Esophagus squamous epithelium (tissue), 5 donors: ENCODE measurements at regions not wholly inside any gene's neighbourhood (a gene's known extent, or its start where the extent isn't known, plus 50 kb on each side); places are given as distances from the start of the nearest gene placed in this dataset.
"Not testable (repeated sequence)": the region's sequence is repeated elsewhere in the genome, so short reads cannot be mapped to it uniquely, and the experiment has no call there.

Experiments
- DNase-seq: peaks from one replicate; lab custom pipeline; 2025; lab: John Stamatoyannopoulos, UW
- H3K27ac ChIP-seq, 4 donors: fragments of 200-600 bp; sonication (generic); one replicate each; pipeline ENCODE4 v1.5.1; 2016 to 2019; ENCODE audit warnings: mild to moderate bottlenecking in 1 of 4
- H3K27me3 ChIP-seq, 4 donors: fragments of 200-600 bp; sonication (generic); 1 replicate in 3 of 4; 2 replicates in 1 of 4; pipeline versions ENCODE4 v1.5.1 to v1.6.0; 2017 to 2021; ENCODE audit warnings: antibody characterized with exemption in 1 of 4
- H3K36me3 ChIP-seq, 3 donors: fragments of 200-600 bp; sonication (generic); one replicate each; pipeline ENCODE4 v1.5.1; 2016 to 2019
- H3K4me1 ChIP-seq, 3 donors: fragments of 200-600 bp; sonication (generic); one replicate each; pipeline ENCODE4 v1.5.1; 2017 to 2019
- H3K4me3 ChIP-seq, 4 donors: fragments of 200-600 bp; sonication (generic); 1 replicate in 3 of 4; 2 replicates in 1 of 4; pipeline ENCODE4 v1.5.1; 2016 to 2019; ENCODE audit warnings: mild to moderate bottlenecking in 2 of 4, moderate library complexity in 1 of 4
- H3K9me3 ChIP-seq, 3 donors: fragments of 200-600 bp; sonication (generic); one replicate each; pipeline ENCODE4 v1.5.1; 2016 to 2019
- CTCF ChIP-seq, 6 experiments: fragments of 450-650 bp in 4 of 6; fragments of 200-600 bp in 2 of 6; sonication (generic) in 2 of 6; IDR thresholded peaks; one replicate each; pipeline ENCODE4 v1.5.1; 2016 to 2019; ENCODE audit warnings: antibody characterized with exemption in 6 of 6, mild to moderate bottlenecking in 4 of 6, moderate library complexity in 4 of 6
- POLR2A ChIP-seq, 4 donors: fragments of 450-650 bp; IDR thresholded peaks; one replicate each; pipeline ENCODE4 v1.6.1; 2017; ENCODE audit warnings: antibody characterized with exemption in 4 of 4, mild to moderate bottlenecking in 4 of 4, moderate library complexity in 3 of 4
- WGBS, 2 donors: methylation state at CpG; one replicate each; pipeline ENCODE4 v1.1.5; 2018; 5-methylcytosine and 5-hydroxymethylcytosine counted together
- intact Hi-C: fragments of 100-400 bp; cut with DNase I; formaldehyde crosslinking; loops from one replicate; pipeline ENCODE4 v1.15.0; 2022
- donor health status: DM: yes; HTN: yes; CAD: no.

- peaks cover 0 to 28% (median 13%) of the 10 kb centered on the region in 3 donors for H3K9me3 ChIP-seq
- TF ChIP-seq CTCF (IDR thresholded peaks at IDR 0.05) (no peak), POLR2A (IDR thresholded peaks at IDR 0.05) (no peak)
- 56 to 67% methylated on average over 3 to 4 of the region's 4 CpGs for WGBS, 2 donors
- H3K27me3 ChIP-seq, result no peaks in the 10 kb centered on the region
- no peak overlapping the region for H3K4me3 ChIP-seq
- DNase-seq, result no peak
- no peaks in the 10 kb centered on the region for H3K36me3 ChIP-seq
- no peak overlapping the region for H3K27ac ChIP-seq
- intact Hi-C loops, result no loop called here
- H3K4me1 ChIP-seq, result no peaks in the 10 kb centered on the region
Measured at GRCh38 chr1:70745199-70745598, 302.4 kb downstream of the PTGER3 start.

GRCh38 chr1:70746062-70746461 is 301.6 kb downstream of the PTGER3 start:
- H3K27ac ChIP-seq, H3K4me1 ChIP-seq, H3K36me3 ChIP-seq, intact Hi-C loops, DNase-seq, H3K27me3 ChIP-seq, H3K4me3 ChIP-seq: not testable (repeated sequence)
- 88 to 94% methylated on average over 1 of the region's 1 CpG for WGBS, 2 donors
- peaks cover 0 to 28% (median 13%) of the 10 kb centered on the region in 3 donors for H3K9me3 ChIP-seq

- DNase-seq, H3K27me3 ChIP-seq, H3K4me1 ChIP-seq, intact Hi-C loops, H3K27ac ChIP-seq, H3K4me3 ChIP-seq, H3K36me3 ChIP-seq: not testable (repeated sequence)
- peaks cover 0 to 28% (median 6%) of the 10 kb centered on the region in 3 donors for H3K9me3 ChIP-seq
- 29 to 32% methylated on average over 1 of the region's 1 CpG for WGBS, 2 donors
Measured at GRCh38 chr1:70747123-70747522, 300.5 kb downstream of the PTGER3 start.

- peaks cover 0 to 12% (median 4%) of the 10 kb centered on the region in 3 donors for H3K9me3 ChIP-seq
- DNase-seq, H3K4me3 ChIP-seq, intact Hi-C loops, H3K27me3 ChIP-seq, H3K36me3 ChIP-seq, H3K27ac ChIP-seq, H3K4me1 ChIP-seq: not testable (repeated sequence)
- whole genome bisulfite sequencing, 2 donors, result 49 to 55% methylated on average over 6 of the region's 6 CpGs
Measured at GRCh38 chr1:70751676-70752287, 295.8 kb downstream of the PTGER3 start.

- H3K4me1 ChIP-seq, result no peaks in the 10 kb centered on the region
- H3K27me3 ChIP-seq, result no peaks in the 10 kb centered on the region
- no peaks in the 10 kb centered on the region for H3K9me3 ChIP-seq
- intact Hi-C loops, result no loop called here
- 78 to 85% methylated on average over 4 of the region's 4 CpGs for WGBS, 2 donors
- no peak overlapping the region for H3K4me3 ChIP-seq
- no peak for DNase-seq
- TF ChIP-seq CTCF (IDR thresholded peaks at IDR 0.05) (no peak), POLR2A (IDR thresholded peaks at IDR 0.05) (no peak)
- H3K36me3 ChIP-seq, result no peaks in the 10 kb centered on the region
- H3K27ac ChIP-seq, result no peak overlapping the region
Measured at GRCh38 chr1:70754701-70755100, 292.9 kb downstream of the PTGER3 start.

GRCh38 chr1:70760154-70760553 is 287.5 kb downstream of the PTGER3 start:
- no peak overlapping the region for H3K27ac ChIP-seq
- no peak for TF ChIP-seq CTCF (IDR thresholded peaks at IDR 0.05)
- no peak for DNase-seq
- H3K4me1 ChIP-seq, result no peaks in the 10 kb centered on the region
- no peaks in the 10 kb centered on the region for H3K9me3 ChIP-seq
- intact Hi-C loops, result no loop called here
- no peak overlapping the region for H3K4me3 ChIP-seq
- WGBS, 2 donors, result 49 to 50% methylated on average over 2 of the region's 2 CpGs
- no peaks in the 10 kb centered on the region for H3K27me3 ChIP-seq
- no peaks in the 10 kb centered on the region for H3K36me3 ChIP-seq

GRCh38 chr1:70762386-70762785 is 285.2 kb downstream of the PTGER3 start:
- H3K4me1 ChIP-seq, result no peaks in the 10 kb centered on the region
- WGBS, 2 donors, result 68 to 72% methylated on average over 2 of the region's 2 CpGs

More at GRCh38 chr1:70762386-70762785, 285.2 kb downstream of the PTGER3 start:
- no peak for TF ChIP-seq CTCF (IDR thresholded peaks at IDR 0.05)
- TF ChIP-seq POLR2A (IDR thresholded peaks at IDR 0.05), result no peak
- intact Hi-C loops, result no loop called here
- Histone ChIP-seq H3K27me3 (no peaks in the 10 kb centered on the region), H3K4me3 (no peak overlapping the region), H3K27ac (no peak overlapping the region), H3K36me3 (no peaks in the 10 kb centered on the region), H3K9me3 (no peaks in the 10 kb centered on the region)
- DNase-seq, result no peak
